ENCODE measurements at regions not wholly inside any gene's neighbourhood (a gene's known extent, or its start where the extent isn't known, plus 50 kb on each side); places are given as distances from the start of the nearest gene placed in this dataset.

DNA sequence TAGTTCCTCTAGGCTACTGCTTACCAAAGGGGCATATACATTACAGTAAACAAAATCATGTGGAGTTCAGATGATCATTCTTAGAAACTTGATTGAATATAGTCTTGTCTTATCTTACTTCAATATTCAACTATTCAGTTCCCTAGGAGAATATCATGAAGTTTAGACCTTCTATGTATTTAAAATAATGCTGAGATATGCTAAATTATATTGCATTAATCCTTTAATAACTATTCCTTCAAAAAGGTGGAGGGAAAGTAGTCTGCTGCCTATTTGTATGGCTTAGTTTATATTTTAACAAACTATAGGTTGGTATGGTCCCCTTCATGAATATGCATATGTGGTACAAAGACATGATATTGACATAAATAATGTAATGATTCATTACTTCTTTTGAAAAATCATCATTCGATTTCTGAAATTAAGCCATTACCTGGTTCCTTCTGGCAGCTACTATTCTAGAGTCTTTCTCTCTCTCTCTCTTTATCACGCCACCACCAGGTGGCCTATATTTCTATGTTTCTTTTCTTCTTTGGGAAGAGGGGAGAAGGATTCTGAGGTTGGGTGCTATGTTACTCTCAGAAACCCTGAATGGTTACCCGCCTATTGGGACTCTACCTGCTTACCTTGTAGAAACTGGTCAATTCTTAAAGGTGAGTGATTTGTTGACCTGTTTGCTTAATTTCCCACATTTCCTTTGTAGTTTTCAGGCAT is 855.8 kb downstream of the HACE1 start:
- H3K36me3 ChIP-seq (ENCODE audit: control insufficient read depth in 2 of 2, extremely low read depth in 1 of 2, insufficient read depth in 2 of 2, low read length in 2 of 2) = no peaks in the 10 kb centered on the region
- no peak for TF ChIP-seq POLR2A (IDR thresholded peaks at IDR 0.05; ENCODE audit: low read depth, low read length)
- TF ChIP-seq EZH2 (IDR thresholded peaks at IDR 0.05; ENCODE audit: borderline replicate concordance, low read depth, low read length, severe bottlenecking) = no peak
- TF ChIP-seq POLR2AphosphoS5 (IDR thresholded peaks at IDR 0.05; ENCODE audit: insufficient read depth, low read depth, low read length) = no peak
- no peak for TF ChIP-seq JUN (IDR thresholded peaks at IDR 0.05; ENCODE audit: borderline replicate concordance, insufficient read depth, insufficient read length, low read depth)
- TF ChIP-seq FOS (IDR thresholded peaks at IDR 0.05; ENCODE audit: borderline replicate concordance, insufficient read depth, low read length) = no peak
- TF ChIP-seq MYC (IDR thresholded peaks at IDR 0.05; ENCODE audit: low read depth, low read length) = no peak
- TF ChIP-seq GATA2 (IDR thresholded peaks at IDR 0.05; ENCODE audit: insufficient read depth, insufficient read length, low read depth, low read length) = no peak
- TF ChIP-seq, protein P1, sequence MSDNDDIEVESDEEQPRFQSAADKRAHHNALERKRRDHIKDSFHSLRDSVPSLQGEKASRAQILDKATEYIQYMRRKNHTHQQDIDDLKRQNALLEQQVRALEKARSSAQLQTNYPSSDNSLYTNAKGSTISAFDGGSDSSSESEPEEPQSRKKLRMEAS (IDR thresholded peaks at IDR 0.05; ENCODE audit: insufficient read depth, insufficient read length) = no peak
- TF ChIP-seq, protein P2, sequence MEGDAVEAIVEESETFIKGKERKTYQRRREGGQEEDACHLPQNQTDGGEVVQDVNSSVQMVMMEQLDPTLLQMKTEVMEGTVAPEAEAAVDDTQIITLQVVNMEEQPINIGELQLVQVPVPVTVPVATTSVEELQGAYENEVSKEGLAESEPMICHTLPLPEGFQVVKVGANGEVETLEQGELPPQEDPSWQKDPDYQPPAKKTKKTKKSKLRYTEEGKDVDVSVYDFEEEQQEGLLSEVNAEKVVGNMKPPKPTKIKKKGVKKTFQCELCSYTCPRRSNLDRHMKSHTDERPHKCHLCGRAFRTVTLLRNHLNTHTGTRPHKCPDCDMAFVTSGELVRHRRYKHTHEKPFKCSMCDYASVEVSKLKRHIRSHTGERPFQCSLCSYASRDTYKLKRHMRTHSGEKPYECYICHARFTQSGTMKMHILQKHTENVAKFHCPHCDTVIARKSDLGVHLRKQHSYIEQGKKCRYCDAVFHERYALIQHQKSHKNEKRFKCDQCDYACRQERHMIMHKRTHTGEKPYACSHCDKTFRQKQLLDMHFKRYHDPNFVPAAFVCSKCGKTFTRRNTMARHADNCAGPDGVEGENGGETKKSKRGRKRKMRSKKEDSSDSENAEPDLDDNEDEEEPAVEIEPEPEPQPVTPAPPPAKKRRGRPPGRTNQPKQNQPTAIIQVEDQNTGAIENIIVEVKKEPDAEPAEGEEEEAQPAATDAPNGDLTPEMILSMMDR (IDR thresholded peaks at IDR 0.05; ENCODE audit: extremely low read depth in 1 of 2, insufficient read depth in 1 of 2, low read depth in 1 of 2, low read length in 2 of 2) = no peak

More for the DNA sequence above, 855.8 kb downstream of the HACE1 start:
- dilution Hi-C loops (cut with MboI; ENCODE audit: extremely low pct_ligation_motif_present, low sequenced_read_pairs) (no loop called here), intact Hi-C loops (cut with micrococcal nuclease) (no loop called here)
- Histone ChIP-seq H3K79me2 (ENCODE audit: control insufficient read depth, insufficient read depth, low read length) (no peaks in the 10 kb centered on the region), H2AFZ (ENCODE audit: low read depth, low read length) (no peak overlapping the region), H3K9me3 (replicated peaks; ENCODE audit: control insufficient read depth, insufficient read depth, low read length) (no peaks in the 10 kb centered on the region), H3K9me1 (replicated peaks; ENCODE audit: control insufficient read depth, extremely low read depth, insufficient read depth, low read length) (no peaks in the 10 kb centered on the region), H3K4me3 (replicated peaks in 1 of 3; ENCODE audit: insufficient read depth in 1 of 3, low read depth in 1 of 3, low read length in 3 of 3) (no peak overlapping the region), H3K4me2 (ENCODE audit: insufficient read depth, low read length) (no peak overlapping the region), H3K27me3 (ENCODE audit: control insufficient read depth in 2 of 2, insufficient read depth in 2 of 2, low read length in 2 of 2) (no peaks in the 10 kb centered on the region), H3K27ac (ENCODE audit: insufficient read depth, low read depth, low read length) (no peak overlapping the region), H3K9ac (replicated peaks; ENCODE audit: extremely low read depth, insufficient read depth, low read length) (no peak overlapping the region), H4K20me1 (replicated peaks; ENCODE audit: control insufficient read depth, extremely low read depth, insufficient read depth, low read length) (no peaks in the 10 kb centered on the region), H3K4me1 (ENCODE audit: control insufficient read depth, extremely low read depth, insufficient read depth, low read length) (no peaks in the 10 kb centered on the region)
- BruUV-seq (replicated peaks) = no TSS peak
- DNase-seq (ENCODE audit: low read depth, low spot score) = no peak
- no peak for FAIRE-seq
- ChIA-PET POLR2A (no interaction called here), CTCF (no interaction called here)

All from endothelial cell of umbilical vein (primary cell).